HG02840 (cell line): ENCODE measurements at regions not wholly inside any gene's neighbourhood (a gene's known extent, or its start where the extent isn't known, plus 50 kb on each side); places are given as distances from the start of the nearest gene placed in this dataset.

Experiments used
- ATAC-seq: cut with Tn5 transposase; IDR thresholded peaks from one replicate; pipeline ENCODE4 v1.9.1; 2021; ENCODE audit warnings: mild to moderate bottlenecking, moderate library complexity, moderate number of reproducible peaks; ENCODE audit not compliant: unreplicated experiment, low FRiP score

GRCh38 chr7:109256762-109257560, 687.3 kb downstream of the DNAJB9 start:
- ATAC-seq: no peak

DNA sequence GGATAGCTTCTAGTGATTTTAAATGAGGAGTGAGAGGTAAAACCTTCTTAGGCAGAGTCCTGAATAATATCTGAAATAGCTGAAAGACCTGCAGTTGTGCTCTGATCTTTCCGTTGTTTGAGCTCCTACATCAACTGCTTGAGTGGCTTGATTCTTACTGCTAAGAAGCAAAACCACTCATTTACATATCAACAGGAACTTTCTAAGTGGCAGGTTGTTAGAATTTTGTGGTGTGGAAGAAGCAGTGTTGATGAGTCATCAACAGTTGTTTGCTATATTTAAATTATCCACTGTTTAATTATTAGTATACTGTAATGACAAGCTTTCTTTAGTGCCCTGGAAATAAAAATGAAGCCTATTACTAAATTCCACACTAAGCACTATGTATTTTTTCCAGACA, 689.5 kb downstream of the DNAJB9 start:
- peak; percentile 80 for ATAC-seq

DNA sequence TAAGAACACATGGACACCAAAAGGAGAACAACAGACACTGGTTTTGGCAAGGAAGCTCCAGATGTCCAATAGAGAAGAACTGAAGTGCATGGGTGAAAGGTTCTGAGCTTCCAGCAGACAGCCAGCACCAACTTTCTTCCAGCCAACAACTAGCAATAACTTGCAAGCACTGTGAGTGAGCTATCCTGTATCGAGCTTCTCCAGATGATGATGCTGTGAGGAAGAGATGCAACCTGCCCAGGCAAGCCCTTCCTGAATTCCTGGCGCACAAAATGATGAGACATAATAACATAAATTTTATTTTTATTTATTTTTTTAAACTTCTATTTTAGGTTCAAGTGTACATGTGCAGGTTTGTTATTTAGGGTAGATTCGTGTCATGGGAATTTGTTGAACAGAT, 692.1 kb downstream of the DNAJB9 start:
- no peak for ATAC-seq

- ATAC-seq: no peak
These were observed 696.9 kb downstream of the DNAJB9 start for GRCh38 chr7:109266610-109267009.

DNA sequence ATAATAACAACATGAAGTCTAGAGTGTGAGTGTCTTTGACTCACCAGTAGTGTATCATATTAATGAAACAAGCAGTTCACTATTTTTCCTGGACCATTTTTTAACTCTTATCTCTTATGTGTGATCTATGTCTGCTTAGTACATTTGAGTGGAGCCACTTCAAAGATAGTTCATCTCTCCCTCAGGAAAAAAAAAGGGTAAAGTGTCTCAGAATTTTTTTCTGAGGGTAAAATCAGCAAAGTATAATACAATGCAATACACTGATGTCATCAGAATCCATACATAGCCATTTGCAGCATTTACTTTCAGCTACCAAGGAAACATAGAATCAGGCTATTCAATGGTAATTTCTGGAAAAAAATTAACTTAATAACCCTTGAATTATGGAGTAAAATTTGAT, 706.7 kb downstream of the DNAJB9 start:
- ATAC-seq: no peak

- no peak for ATAC-seq
These were observed 713.1 kb downstream of the DNAJB9 start for GRCh38 chr7:109282726-109283125.

GRCh38 chr7:109284943-109285342, 715.3 kb downstream of the DNAJB9 start:
- ATAC-seq: no peak

DNA sequence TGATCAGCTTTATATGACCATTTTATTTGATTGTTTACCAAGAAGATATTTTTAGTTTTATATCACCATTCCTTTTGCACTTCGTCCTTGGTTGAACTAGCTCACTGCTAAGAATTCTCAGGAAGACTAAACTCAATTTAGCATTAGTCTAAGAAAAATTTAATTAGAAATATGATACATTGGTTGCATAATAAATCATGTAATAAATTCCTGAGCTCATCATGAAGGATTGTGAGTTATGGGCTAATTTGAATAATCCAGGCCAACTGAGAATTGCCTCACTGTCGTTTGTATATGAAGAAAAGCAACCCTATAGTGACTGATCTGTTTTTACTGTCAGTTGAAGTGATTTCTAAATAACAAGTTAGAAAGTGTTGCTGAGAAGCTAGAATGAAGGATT, 725.5 kb downstream of the DNAJB9 start:
- ATAC-seq: no peak

GRCh38 chr7:109308816-109309215, 739.1 kb downstream of the DNAJB9 start:
- ATAC-seq: no peak

DNA sequence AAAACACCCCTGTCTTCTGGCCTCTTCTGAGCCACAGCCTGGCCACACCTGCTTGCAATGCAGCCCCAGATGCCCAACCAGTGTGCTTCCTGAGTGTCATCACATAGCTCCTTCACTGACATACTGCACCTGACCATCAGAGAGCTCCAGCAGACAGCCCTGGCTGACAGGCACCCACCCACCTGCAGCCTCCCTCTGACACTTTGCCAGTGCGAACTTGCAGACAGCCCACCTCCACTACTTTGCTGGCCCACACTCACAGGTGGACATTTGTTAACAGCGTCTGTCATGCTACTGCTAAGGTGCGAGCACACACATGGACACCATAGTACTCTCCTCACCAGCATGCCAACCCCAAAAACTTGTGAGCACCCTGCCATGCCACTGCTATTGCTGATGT, 740.1 kb downstream of the DNAJB9 start:
- ATAC-seq: no peak

GRCh38 chr7:109318136-109318535, 748.5 kb downstream of the DNAJB9 start:
- no peak for ATAC-seq

- no peak for ATAC-seq
These were observed 753.2 kb downstream of the DNAJB9 start for GRCh38 chr7:109322833-109323232.

DNA sequence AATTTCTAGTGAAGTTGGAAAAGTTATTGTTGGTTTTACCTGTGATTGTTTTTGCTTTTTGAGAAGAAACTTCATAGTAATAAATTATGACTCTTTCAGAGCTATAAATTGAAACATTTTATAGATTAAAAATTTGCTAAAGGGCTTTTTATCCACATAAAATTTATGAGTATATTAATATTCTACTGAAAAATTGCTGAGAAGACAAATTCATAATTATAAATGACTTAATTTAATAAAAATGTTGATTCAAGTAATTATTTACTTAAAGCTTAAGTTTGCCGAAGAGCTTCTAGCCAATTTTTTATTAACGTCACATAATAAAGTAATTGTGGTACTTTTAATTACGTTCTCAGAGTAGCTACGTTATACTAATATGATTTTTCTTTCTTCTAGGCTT, 761.7 kb downstream of the DNAJB9 start:
- ATAC-seq: no peak

- ATAC-seq: no peak
These were observed 766.3 kb downstream of the DNAJB9 start for GRCh38 chr7:109335951-109336350.

DNA sequence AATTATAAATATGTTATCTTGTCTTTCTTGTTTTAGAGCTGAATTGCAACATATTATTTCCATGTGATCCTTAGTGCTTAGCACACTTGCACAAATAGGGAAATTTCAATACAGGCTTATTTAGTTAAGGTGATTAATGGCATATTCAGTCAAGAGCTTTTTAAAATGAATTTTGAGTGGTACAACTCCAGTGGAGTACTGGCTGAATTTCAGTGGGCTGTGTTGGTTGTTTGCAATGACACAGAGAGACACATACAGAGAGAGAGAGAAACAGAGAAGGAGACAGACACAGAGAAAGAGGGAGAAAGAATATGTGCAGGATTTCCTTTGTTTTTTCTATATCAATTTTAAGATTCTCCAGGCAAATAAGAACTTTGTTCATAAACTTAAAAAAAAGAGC, 766.9 kb downstream of the DNAJB9 start:
- ATAC-seq: no peak

GRCh38 chr7:109343678-109344077, 774.0 kb downstream of the DNAJB9 start:
- ATAC-seq: no peak

GRCh38 chr7:109351493-109351892, 781.8 kb downstream of the DNAJB9 start:
- no peak for ATAC-seq

DNA sequence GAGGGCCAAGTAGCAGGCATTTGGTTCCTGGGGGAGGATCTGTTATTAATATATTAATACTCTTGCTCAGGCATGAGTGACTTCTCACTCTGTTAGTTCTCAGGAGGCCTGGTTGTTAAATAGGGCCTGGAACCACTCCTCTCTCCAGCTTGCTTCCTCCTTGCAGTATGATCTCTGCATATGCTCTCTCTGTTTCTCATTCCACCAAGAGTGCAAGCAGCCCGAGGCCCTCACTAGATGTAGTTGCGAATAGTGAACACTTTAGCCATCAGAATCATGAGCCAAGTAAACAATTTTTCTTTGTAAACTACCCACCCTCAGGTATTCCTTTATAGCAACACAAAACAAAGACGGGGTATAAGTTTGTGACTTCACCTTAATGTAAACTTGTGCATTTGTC, 784.3 kb downstream of the DNAJB9 start:
- ATAC-seq: no peak

DNA sequence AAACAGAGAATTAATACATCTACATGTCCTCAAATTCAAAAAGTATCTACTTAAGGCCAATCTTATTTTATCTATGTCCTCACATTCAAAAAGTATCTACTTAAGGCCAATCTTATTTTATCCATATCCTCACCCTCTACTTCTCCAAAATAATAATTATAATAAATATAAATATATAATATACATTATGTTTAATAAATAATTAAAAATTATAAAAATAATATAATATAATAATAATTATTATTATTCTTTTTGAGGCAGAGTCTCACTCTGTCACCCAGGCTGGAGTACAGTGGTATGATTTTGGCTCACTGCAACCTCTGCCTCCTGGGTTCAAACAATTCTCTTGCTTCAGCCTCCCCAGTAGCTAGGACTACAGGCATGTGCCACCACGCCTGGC, 784.9 kb downstream of the DNAJB9 start:
- ATAC-seq: no peak

DNA sequence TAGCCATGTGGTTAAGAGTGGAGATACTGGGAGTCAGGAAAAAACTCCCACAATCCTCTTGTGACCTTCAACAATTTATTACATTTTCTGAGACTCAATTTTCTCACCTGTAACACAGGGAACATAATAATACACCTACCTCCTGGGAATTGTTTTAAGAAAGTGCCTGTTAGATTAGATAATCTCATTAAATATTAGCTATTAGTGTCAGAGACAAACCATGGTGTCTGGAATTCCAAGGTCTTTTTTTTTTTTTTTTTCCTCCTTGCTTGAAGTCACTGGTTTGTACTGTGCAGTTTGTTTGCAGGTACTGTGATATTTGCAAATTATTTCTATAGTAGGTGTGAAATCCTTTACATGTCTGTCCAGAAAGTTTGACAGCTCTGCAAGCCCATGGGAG, 806.1 kb downstream of the DNAJB9 start:
- no peak for ATAC-seq

- no peak for ATAC-seq
These were observed 806.9 kb downstream of the DNAJB9 start for GRCh38 chr7:109376576-109376975.

GRCh38 chr7:109377076-109377884, 807.6 kb downstream of the DNAJB9 start:
- no peak for ATAC-seq
